Activated naive CD4-positive, alpha-beta T cell treated with anti-CD3 and anti-CD28 coated beads, Interleukin-2, amount 50 U/mL, for 24 hours (primary cell): ENCODE measurements at regions not wholly inside any gene's neighbourhood (a gene's known extent, or its start where the extent isn't known, plus 50 kb on each side); places are given as distances from the start of the nearest gene placed in this dataset.

Experiments
- H3K27ac Mint-ChIP-seq: one replicate; pipeline ENCODE4 v1.8.0; 2021; ENCODE audit warnings: mild to moderate bottlenecking, mixed read lengths
- H3K27me3 Mint-ChIP-seq: one replicate; pipeline ENCODE4 v1.8.0; 2021; ENCODE audit warnings: mixed read lengths
- H3K36me3 Mint-ChIP-seq: one replicate; pipeline ENCODE4 v1.8.0; 2021; ENCODE audit warnings: mixed read lengths
- H3K4me1 Mint-ChIP-seq: one replicate; pipeline ENCODE4 v1.8.0; 2021; ENCODE audit warnings: mixed read lengths
- H3K4me3 Mint-ChIP-seq: one replicate; pipeline ENCODE4 v1.8.0; 2021; ENCODE audit warnings: mild to moderate bottlenecking, mixed read lengths
- H3K9me3 Mint-ChIP-seq: one replicate; pipeline ENCODE4 v1.8.0; 2021; ENCODE audit warnings: mixed read lengths

DNA sequence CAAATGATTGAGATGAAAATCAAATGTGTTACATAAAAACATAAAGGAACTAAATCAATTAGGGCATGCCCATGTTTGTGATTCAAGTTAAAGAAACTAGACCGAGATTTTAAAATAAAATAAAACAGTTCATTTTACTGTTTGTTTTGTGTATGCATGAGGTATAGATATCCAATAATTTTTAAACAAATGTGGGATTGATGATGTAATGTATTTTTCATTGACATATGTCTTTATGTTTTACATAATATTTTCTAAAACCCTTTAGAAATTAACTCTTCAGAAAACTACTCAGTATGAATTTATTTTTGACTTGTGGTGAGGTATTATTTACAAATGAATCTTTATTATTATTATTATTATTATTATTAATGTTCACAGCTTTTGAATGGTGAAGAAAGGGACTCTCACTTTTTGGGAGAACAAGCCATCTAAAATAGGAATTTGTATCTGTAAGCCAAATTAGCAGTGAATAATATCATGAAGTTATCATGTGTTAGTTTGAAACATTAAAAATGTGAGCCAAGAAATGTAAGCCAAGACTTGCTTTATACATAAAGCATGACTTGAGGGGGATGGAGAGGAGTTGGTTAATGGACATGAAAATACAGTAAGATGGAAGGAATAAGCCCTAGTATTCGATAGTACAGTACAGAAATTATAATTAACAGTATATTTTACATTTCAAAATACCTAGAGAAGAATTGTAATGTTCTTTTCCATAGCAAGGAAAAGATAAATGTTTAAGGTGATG, 355.0 kb downstream of the CDH10 start:
- no peak overlapping the region for H3K4me3 Mint-ChIP-seq
- no peaks in the 10 kb centered on the region for H3K27me3 Mint-ChIP-seq
- H3K4me1 Mint-ChIP-seq = no peaks in the 10 kb centered on the region
- H3K36me3 Mint-ChIP-seq = no peaks in the 10 kb centered on the region
- H3K9me3 Mint-ChIP-seq = peaks cover 5% of the 10 kb centered on the region
- no peak overlapping the region for H3K27ac Mint-ChIP-seq

DNA sequence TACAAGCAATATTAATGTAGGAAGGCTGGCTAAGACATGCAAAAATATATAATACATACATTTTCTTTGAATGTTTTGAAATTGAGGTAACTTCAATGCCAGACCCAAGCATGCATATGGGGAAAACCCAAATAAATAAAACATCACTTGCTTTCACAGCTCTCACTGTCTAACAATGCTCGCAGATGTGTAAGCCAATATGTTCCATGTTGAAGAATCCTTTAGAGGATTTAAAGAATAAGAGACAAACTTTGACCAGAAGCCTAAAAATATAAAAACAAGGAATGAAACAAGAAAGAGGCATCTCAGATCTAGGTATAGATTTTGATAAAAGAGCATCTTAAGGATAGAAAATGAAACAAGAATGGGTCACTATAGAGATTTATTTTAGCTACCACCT, 354.2 kb downstream of the CDH10 start:
- no peaks in the 10 kb centered on the region for H3K4me1 Mint-ChIP-seq
- H3K36me3 Mint-ChIP-seq = no peaks in the 10 kb centered on the region
- no peaks in the 10 kb centered on the region for H3K27me3 Mint-ChIP-seq
- no peak overlapping the region for H3K4me3 Mint-ChIP-seq
- H3K27ac Mint-ChIP-seq = no peak overlapping the region
- peaks cover 5% of the 10 kb centered on the region for H3K9me3 Mint-ChIP-seq

DNA sequence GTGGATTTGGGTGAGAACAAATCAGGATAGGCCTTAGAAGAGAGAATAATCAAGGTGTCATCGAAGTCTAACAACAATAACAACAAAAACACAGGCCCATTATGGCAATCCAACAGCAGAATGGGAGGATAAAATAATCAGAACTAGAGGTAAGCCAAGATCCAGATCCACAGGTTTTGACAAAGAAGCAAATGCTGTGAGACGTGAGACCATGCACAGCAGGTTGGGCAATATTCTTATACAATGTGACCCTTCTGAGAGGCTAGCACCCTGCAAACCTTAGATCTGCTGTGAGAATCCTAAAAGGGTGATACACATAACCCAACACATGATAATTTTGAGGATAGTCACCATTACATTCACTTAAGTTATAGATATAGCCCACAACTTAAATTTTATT, 352.9 kb downstream of the CDH10 start:
- H3K27me3 Mint-ChIP-seq = no peaks in the 10 kb centered on the region
- no peak overlapping the region for H3K27ac Mint-ChIP-seq
- H3K4me3 Mint-ChIP-seq = no peak overlapping the region
- H3K4me1 Mint-ChIP-seq = no peaks in the 10 kb centered on the region
- H3K9me3 Mint-ChIP-seq = peaks cover 9% of the 10 kb centered on the region
- H3K36me3 Mint-ChIP-seq = no peaks in the 10 kb centered on the region

- H3K36me3 Mint-ChIP-seq = no peaks in the 10 kb centered on the region
- no peak overlapping the region for H3K4me3 Mint-ChIP-seq
- peaks cover 10% of the 10 kb centered on the region for H3K9me3 Mint-ChIP-seq
- no peak overlapping the region for H3K27ac Mint-ChIP-seq
- no peaks in the 10 kb centered on the region for H3K4me1 Mint-ChIP-seq
- no peaks in the 10 kb centered on the region for H3K27me3 Mint-ChIP-seq
Measured at GRCh38 chr5:24294333-24294732, 350.4 kb downstream of the CDH10 start.

GRCh38 chr5:24314106-24314505, 330.7 kb downstream of the CDH10 start:
- no peaks in the 10 kb centered on the region for H3K27me3 Mint-ChIP-seq
- no peak overlapping the region for H3K4me3 Mint-ChIP-seq

GRCh38 chr5:24320643-24321042, 324.1 kb downstream of the CDH10 start:
- Mint-ChIP-seq H3K27me3 (no peaks in the 10 kb centered on the region), H3K27ac (no peak overlapping the region), H3K4me1 (no peaks in the 10 kb centered on the region), H3K4me3 (no peak overlapping the region), H3K9me3 (peaks cover 9% of the 10 kb centered on the region), H3K36me3 (no peaks in the 10 kb centered on the region)

More at GRCh38 chr5:24314106-24314505, 330.7 kb downstream of the CDH10 start:
- no peaks in the 10 kb centered on the region for H3K36me3 Mint-ChIP-seq
- no peak overlapping the region for H3K27ac Mint-ChIP-seq
- H3K4me1 Mint-ChIP-seq = no peaks in the 10 kb centered on the region
- H3K9me3 Mint-ChIP-seq = peaks cover 17% of the 10 kb centered on the region

DNA sequence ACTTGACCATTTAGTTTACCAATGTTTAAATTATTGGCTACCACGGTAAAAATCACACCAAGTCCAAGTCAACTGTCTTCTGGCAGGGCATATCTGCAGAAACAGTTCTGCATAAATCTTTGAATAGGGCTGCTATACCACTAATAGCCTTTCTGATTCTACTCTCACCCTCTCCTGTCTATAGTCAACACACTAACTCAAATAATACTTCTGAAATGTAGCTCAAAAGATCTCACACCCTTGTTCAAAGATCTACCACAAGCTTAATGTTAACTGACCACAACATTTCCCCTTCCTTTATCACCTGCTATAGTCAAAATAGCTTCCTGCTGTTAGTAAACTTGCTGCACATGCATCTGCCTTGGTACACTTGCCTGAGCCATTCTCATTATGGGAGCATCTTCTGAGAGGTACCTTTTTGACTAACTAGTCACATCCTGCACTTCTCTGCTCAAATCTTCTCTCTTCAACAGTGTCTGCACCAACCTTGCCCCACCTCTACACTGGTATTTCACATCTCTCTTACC, 319.4 kb downstream of the CDH10 start:
- Mint-ChIP-seq H3K27me3 (no peaks in the 10 kb centered on the region), H3K27ac (no peak overlapping the region), H3K4me3 (no peak overlapping the region)

DNA sequence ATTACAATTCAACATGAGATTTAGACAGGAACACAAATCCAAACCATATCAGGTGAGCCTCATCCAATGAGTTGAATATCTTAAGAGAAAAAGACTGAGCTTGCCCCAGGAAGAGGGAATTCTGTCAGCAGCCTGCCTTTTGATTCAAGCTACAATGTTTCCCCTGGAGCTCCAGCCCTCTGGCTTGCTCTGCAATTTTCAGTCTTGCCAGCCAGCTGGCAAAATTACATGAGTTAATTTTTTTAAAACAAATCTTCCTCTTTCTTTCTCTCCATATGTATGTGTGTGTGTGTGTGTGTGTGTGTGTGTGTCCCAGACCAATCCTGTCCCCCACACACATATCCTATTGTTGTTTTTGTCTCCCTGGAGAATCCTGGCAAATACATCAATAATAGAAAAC, 313.2 kb downstream of the CDH10 start:
- Mint-ChIP-seq H3K9me3 (peaks cover 17% of the 10 kb centered on the region), H3K4me3 (no peak overlapping the region), H3K36me3 (no peaks in the 10 kb centered on the region), H3K4me1 (no peaks in the 10 kb centered on the region), H3K27ac (no peak overlapping the region), H3K27me3 (no peaks in the 10 kb centered on the region)

More for the DNA sequence above, 319.4 kb downstream of the CDH10 start:
- H3K36me3 Mint-ChIP-seq = no peaks in the 10 kb centered on the region
- no peaks in the 10 kb centered on the region for H3K4me1 Mint-ChIP-seq
- H3K9me3 Mint-ChIP-seq = peaks cover 15% of the 10 kb centered on the region

- H3K27me3 Mint-ChIP-seq = no peaks in the 10 kb centered on the region
- H3K27ac Mint-ChIP-seq = no peak overlapping the region
- no peaks in the 10 kb centered on the region for H3K4me1 Mint-ChIP-seq
- no peaks in the 10 kb centered on the region for H3K36me3 Mint-ChIP-seq
- no peak overlapping the region for H3K4me3 Mint-ChIP-seq
- no peaks in the 10 kb centered on the region for H3K9me3 Mint-ChIP-seq
Measured at GRCh38 chr5:24347158-24347557, 297.6 kb downstream of the CDH10 start.

GRCh38 chr5:24351285-24351684, 293.5 kb downstream of the CDH10 start:
- Mint-ChIP-seq H3K27me3 (no peaks in the 10 kb centered on the region), H3K4me1 (no peaks in the 10 kb centered on the region), H3K9me3 (peaks cover 6% of the 10 kb centered on the region), H3K27ac (no peak overlapping the region), H3K36me3 (no peaks in the 10 kb centered on the region), H3K4me3 (no peak overlapping the region)

DNA sequence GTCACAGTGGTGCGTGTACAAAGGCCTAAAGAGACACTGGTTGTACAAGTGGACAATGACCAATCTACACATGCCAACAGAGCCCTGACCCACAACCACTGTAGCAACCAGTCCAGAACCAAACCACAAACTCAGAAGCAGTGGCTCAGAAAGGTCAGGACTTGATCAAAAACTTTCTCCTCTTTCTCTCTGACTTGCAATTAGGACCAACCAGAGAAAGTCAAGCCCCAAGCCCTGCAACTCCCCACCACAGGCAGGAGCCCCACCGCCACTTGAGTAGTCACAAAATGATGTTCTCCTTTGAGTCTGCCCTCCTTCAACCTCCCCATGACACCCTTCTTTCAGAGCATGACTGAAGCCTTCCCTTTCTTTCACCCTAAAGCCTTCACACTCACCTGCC, 291.8 kb downstream of the CDH10 start:
- Mint-ChIP-seq H3K27ac (no peak overlapping the region), H3K4me3 (no peak overlapping the region), H3K9me3 (peaks cover 6% of the 10 kb centered on the region), H3K4me1 (no peaks in the 10 kb centered on the region), H3K27me3 (no peaks in the 10 kb centered on the region), H3K36me3 (no peaks in the 10 kb centered on the region)

DNA sequence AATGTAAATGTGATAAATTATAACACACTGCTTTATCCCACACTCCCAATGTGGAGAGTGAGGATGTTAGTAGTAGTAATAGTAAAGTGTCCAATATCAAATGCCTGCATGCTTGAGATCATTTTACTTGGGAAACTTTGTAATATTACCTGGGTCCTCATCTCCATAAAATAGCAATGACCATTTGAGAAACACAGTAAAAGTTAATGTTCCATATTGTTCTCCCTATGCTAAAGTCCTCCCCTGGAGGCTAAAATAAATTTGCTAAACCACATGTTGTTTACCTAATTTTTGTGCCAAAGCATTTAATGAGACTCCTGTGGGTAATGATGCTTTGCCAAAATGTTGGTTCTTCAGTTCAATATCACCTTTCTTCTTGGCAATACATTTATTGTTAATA, 291.2 kb downstream of the CDH10 start:
- Mint-ChIP-seq H3K4me3 (no peak overlapping the region), H3K27me3 (no peaks in the 10 kb centered on the region), H3K4me1 (no peaks in the 10 kb centered on the region), H3K9me3 (peaks cover 6% of the 10 kb centered on the region), H3K27ac (no peak overlapping the region), H3K36me3 (no peaks in the 10 kb centered on the region)

DNA sequence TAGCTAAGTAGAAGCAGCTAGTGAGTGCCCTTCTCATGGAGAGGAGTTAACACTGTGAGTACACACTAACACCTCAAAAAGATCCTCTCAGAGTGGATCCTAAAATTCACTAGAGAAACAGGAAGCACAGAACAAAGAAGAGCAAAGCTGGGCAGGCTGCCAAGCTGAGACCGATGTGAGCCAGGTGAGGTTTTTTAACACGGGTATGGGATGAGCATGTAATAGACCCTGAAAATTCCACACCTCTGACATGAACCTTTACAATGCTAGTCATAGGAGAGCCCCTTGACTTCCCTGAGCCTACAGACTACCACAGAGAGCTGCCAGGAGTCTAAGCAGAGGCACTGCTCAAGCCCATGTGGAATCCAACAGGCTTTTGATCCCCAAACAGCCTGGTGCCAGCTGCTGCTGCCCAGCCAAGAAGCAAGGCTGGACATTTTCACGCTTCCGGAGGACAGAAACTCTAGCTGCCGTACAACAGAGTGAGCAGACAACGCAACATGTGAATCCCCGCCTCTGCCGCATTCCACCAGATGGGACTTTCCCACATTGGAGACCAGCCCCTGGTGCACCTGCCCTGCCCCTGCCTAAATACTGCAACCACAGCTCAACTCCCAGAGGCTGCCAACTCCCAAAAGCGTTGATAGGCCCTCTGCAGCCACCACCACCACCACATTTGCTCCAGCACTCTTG, 280.8 kb downstream of the CDH10 start:
- Mint-ChIP-seq H3K36me3 (no peaks in the 10 kb centered on the region), H3K4me3 (no peak overlapping the region), H3K27ac (no peak overlapping the region), H3K9me3 (peaks cover 10% of the 10 kb centered on the region), H3K27me3 (no peaks in the 10 kb centered on the region), H3K4me1 (no peaks in the 10 kb centered on the region)

GRCh38 chr5:24364711-24365110, 280.1 kb downstream of the CDH10 start:
- Mint-ChIP-seq H3K27ac (no peak overlapping the region), H3K4me3 (no peak overlapping the region), H3K27me3 (no peaks in the 10 kb centered on the region), H3K36me3 (no peaks in the 10 kb centered on the region), H3K9me3 (peaks cover 10% of the 10 kb centered on the region), H3K4me1 (no peaks in the 10 kb centered on the region)

DNA sequence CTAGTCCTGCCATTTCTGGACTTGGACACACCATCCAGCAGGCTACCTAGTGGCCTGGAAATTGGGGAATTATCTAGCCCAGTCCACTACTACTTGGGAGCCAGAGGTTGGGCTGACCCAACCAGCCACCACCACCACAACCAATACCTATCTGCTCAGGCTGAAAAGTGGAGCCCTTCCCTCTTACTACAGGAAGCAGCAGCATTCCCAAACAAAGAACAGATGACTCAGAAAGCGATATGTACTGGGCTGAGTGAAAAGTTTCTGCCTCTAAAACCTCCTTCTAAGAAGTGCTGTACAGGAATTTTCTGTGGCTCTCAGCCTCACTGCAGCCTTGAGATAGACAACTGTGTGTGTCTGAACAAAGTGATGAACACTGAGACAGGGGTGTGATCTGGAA, 279.4 kb downstream of the CDH10 start:
- H3K9me3 Mint-ChIP-seq = peaks cover 10% of the 10 kb centered on the region
- no peaks in the 10 kb centered on the region for H3K36me3 Mint-ChIP-seq
- H3K27ac Mint-ChIP-seq = no peak overlapping the region
- no peaks in the 10 kb centered on the region for H3K4me1 Mint-ChIP-seq
- no peak overlapping the region for H3K4me3 Mint-ChIP-seq
- H3K27me3 Mint-ChIP-seq = no peaks in the 10 kb centered on the region

DNA sequence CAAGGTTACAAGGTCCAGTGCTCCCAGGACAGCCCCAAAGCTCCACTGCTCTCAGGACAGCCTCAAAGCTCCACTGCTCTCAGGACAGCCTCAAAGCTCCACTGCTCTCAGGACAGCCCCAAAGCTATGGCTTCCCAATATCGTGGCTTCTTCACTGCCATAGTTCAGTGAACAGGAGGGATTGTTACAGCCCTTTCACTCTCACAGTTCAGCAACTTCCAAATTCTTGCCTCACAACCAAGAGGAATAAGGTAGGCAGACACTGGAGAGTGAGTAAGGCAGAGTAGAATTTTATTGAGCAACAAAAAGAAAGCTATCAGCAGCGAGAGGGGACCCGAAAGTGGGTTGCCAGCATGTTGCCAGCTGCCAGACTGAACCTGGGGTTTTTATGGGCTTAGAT, 277.6 kb downstream of the CDH10 start:
- Mint-ChIP-seq H3K36me3 (no peaks in the 10 kb centered on the region), H3K27me3 (no peaks in the 10 kb centered on the region), H3K9me3 (peaks cover 7% of the 10 kb centered on the region), H3K4me1 (no peaks in the 10 kb centered on the region), H3K27ac (no peak overlapping the region), H3K4me3 (no peak overlapping the region)
